Endothelial cell of umbilical vein (primary cell): ENCODE measurements at regions not wholly inside any gene's neighbourhood (a gene's known extent, or its start where the extent isn't known, plus 50 kb on each side); places are given as distances from the start of the nearest gene placed in this dataset.

Experiments
- BruUV-seq: library from RNA; stranded (reverse); fragments of 400-500 nt; replicated peaks from 2 replicates; lab custom pipeline; 2021; lab: Mats Ljungman, UMichigan
- CTCF ChIA-PET: fragments of 300-600, 350-600 bp; sonication (Branson Sonifier 250); formaldehyde crosslinking; loops from one replicate; lab custom pipeline; 2021; ENCODE audit warnings: antibody characterized with exemption, inconsistent platforms; lab: Charles Lee
- POLR2A ChIA-PET: fragments of 300-600, 350-600 bp; sonication (Branson Sonifier 250); formaldehyde crosslinking; loops from one replicate; lab custom pipeline; 2021; ENCODE audit warnings: antibody characterized with exemption, inconsistent platforms; lab: Charles Lee
- DNase-seq: peaks from one replicate; pipeline ENCODE4 v3.0.0-alpha.2; 2011; ENCODE audit warnings: low read depth, low spot score
- FAIRE-seq: peaks from 2 replicates; lab custom pipeline; 2011; peaks lifted over from hg19 to GRCh38; lab: Jason Lieb, UNC
- H2AFZ ChIP-seq: 2 replicates; pipeline ENCODE4 v1.6.0; 2012; ENCODE audit warnings: low read depth, low read length, control low read depth, inconsistent platforms
- H3K27ac ChIP-seq: 2 replicates; pipeline ENCODE4 v1.5.1; 2011; ENCODE audit warnings: low read depth, mild to moderate bottlenecking, control low read depth, low read length, moderate library complexity; ENCODE audit not compliant: insufficient read depth
- H3K27me3 ChIP-seq, 2 experiments: 2 replicates each; pipeline versions ENCODE4 v1.6.0 to v1.6.1; 2011; ENCODE audit warnings: low read length in 2 of 2, mixed read lengths in 1 of 2; ENCODE audit not compliant: control insufficient read depth in 2 of 2, insufficient read depth in 2 of 2
- H3K36me3 ChIP-seq, 2 experiments: 2 replicates in 1 of 2; 3 replicates in 1 of 2; pipeline ENCODE4 v1.5.1; 2011; ENCODE audit warnings: low read length in 2 of 2, mild to moderate bottlenecking in 1 of 2, moderate library complexity in 1 of 2; ENCODE audit not compliant: control insufficient read depth in 2 of 2, insufficient read depth in 2 of 2; ENCODE audit errors: extremely low read depth in 1 of 2
- H3K4me1 ChIP-seq: 3 replicates; pipeline ENCODE4 v1.5.1; 2011; ENCODE audit warnings: mild to moderate bottlenecking, low read length; ENCODE audit not compliant: control insufficient read depth, insufficient read depth; ENCODE audit errors: extremely low read depth
- H3K4me2 ChIP-seq: 2 replicates; pipeline ENCODE4 v1.6.1; 2011; ENCODE audit warnings: low read length, control low read depth, mixed read lengths; ENCODE audit not compliant: insufficient read depth
- H3K4me3 ChIP-seq, 3 experiments: fragments of 200-600 bp in 1 of 3; sonication (generic), shearing (Covaris generic) in 1 of 3; replicated peaks in 1 of 3; 2 replicates each; pipeline ENCODE4 v1.5.1; 2011 to 2016; ENCODE audit warnings: control low read depth in 3 of 3, low read length in 3 of 3, mild to moderate bottlenecking in 2 of 3, inconsistent platforms in 1 of 3, low read depth in 1 of 3, moderate library complexity in 1 of 3; ENCODE audit not compliant: insufficient read depth in 1 of 3
- H3K79me2 ChIP-seq: 2 replicates; pipeline ENCODE4 v1.6.0; 2012; ENCODE audit warnings: low read length, inconsistent platforms; ENCODE audit not compliant: control insufficient read depth, insufficient read depth
- H3K9ac ChIP-seq: replicated peaks from 2 replicates; pipeline ENCODE3; 2011; ENCODE audit warnings: low read length, control low read depth; ENCODE audit not compliant: insufficient read depth; ENCODE audit errors: extremely low read depth
- H3K9me1 ChIP-seq: replicated peaks from 3 replicates; pipeline ENCODE4 v1.6.0; 2011; ENCODE audit warnings: mild to moderate bottlenecking, low read length; ENCODE audit not compliant: control insufficient read depth, insufficient read depth; ENCODE audit errors: extremely low read depth
- H3K9me3 ChIP-seq: replicated peaks from 2 replicates; pipeline ENCODE4 v1.5.1; 2012; ENCODE audit warnings: low read length, inconsistent platforms; ENCODE audit not compliant: control insufficient read depth, insufficient read depth
- H4K20me1 ChIP-seq: replicated peaks from 2 replicates; pipeline ENCODE3; 2011; ENCODE audit warnings: mild to moderate bottlenecking, low read length; ENCODE audit not compliant: control insufficient read depth, insufficient read depth; ENCODE audit errors: extremely low read depth
- CTCF ChIP-seq, 2 donors: IDR thresholded peaks; 1 replicate in 1 of 2; 2 replicates in 1 of 2; pipeline ENCODE4 v1.5.1; 2011; ENCODE audit warnings: low read length in 2 of 2, mild to moderate bottlenecking in 2 of 2, moderate library complexity in 2 of 2, control low read depth in 1 of 2, inconsistent platforms in 1 of 2, low read depth in 1 of 2; ENCODE audit not compliant: insufficient read depth in 1 of 2; ENCODE audit errors: extremely low read depth in 1 of 2
- EZH2 ChIP-seq: IDR thresholded peaks from 2 replicates; pipeline ENCODE4 v1.6.1; 2012; ENCODE audit warnings: borderline replicate concordance, low read depth, mild to moderate bottlenecking, moderate library complexity, low read length, inconsistent platforms; ENCODE audit not compliant: severe bottlenecking
- FOS ChIP-seq: IDR thresholded peaks from 2 replicates; pipeline ENCODE4 v1.6.1; 2011; ENCODE audit warnings: mild to moderate bottlenecking, low read length, moderate library complexity, borderline replicate concordance; ENCODE audit not compliant: insufficient read depth
- GATA2 ChIP-seq: IDR thresholded peaks from 2 replicates; pipeline ENCODE4 v1.7.0; 2011; ENCODE audit warnings: low read depth, mild to moderate bottlenecking, moderate library complexity, mixed read lengths, low read length; ENCODE audit not compliant: insufficient read length, insufficient read depth
- JUN ChIP-seq: IDR thresholded peaks from 2 replicates; pipeline ENCODE4 v1.6.1; 2011; ENCODE audit warnings: borderline replicate concordance, low read depth; ENCODE audit not compliant: insufficient read length, insufficient read depth
- MAX ChIP-seq: IDR thresholded peaks from 2 replicates; pipeline ENCODE4 v1.6.1; 2011; ENCODE audit not compliant: insufficient read depth, insufficient read length
- MYC ChIP-seq: IDR thresholded peaks from one replicate; pipeline ENCODE4 v1.6.1; 2011; ENCODE audit warnings: mild to moderate bottlenecking, low read depth, low read length
- POLR2A ChIP-seq: IDR thresholded peaks from 2 replicates; pipeline ENCODE4 v1.6.1; 2012; ENCODE audit warnings: low read depth, mild to moderate bottlenecking, control low read depth, low read length
- POLR2AphosphoS5 ChIP-seq: IDR thresholded peaks from 2 replicates; pipeline ENCODE4 v1.6.1; 2012; ENCODE audit warnings: low read depth, mild to moderate bottlenecking, control low read depth, low read length, moderate library complexity; ENCODE audit not compliant: insufficient read depth
- dilution Hi-C: fragments of 300-500 bp; cut with MboI; formaldehyde crosslinking; loops from one replicate; pipeline ENCODE4 v1.15.0; 2019; ENCODE audit warnings: low sequenced_read_pairs; ENCODE audit not compliant: extremely low pct_ligation_motif_present
- intact Hi-C: fragments of 100-400 bp; cut with micrococcal nuclease; formaldehyde crosslinking; loops from one replicate; pipeline ENCODE4 v1.10.0; 2022

- no peaks in the 10 kb centered on the region for H3K79me2 ChIP-seq
- dilution Hi-C loops (no loop called here), intact Hi-C loops (no loop called here)
- no peak overlapping the region for H3K4me3 ChIP-seq
- no peaks in the 10 kb centered on the region for H3K4me1 ChIP-seq
- H3K36me3 ChIP-seq = no peaks in the 10 kb centered on the region
- no peak overlapping the region for H2AFZ ChIP-seq
- no peak for FAIRE-seq
- H3K9ac ChIP-seq = no peak overlapping the region
- no peak overlapping the region for H3K4me2 ChIP-seq
- H3K27ac ChIP-seq = no peak overlapping the region
- no peaks in the 10 kb centered on the region for H4K20me1 ChIP-seq
- no peaks in the 10 kb centered on the region for H3K9me1 ChIP-seq
- ChIA-PET POLR2A (no interaction called here), CTCF (no interaction called here)
- H3K27me3 ChIP-seq = no peaks in the 10 kb centered on the region
- TF ChIP-seq MAX = no peak
- no peak for DNase-seq
- H3K9me3 ChIP-seq = peaks cover 6% of the 10 kb centered on the region
- no TSS peak for BruUV-seq
Observed at GRCh38 chr2:126359494-126359893, 296.5 kb upstream of the GYPC start.

GRCh38 chr2:126367361-126367760 is 288.6 kb upstream of the GYPC start:
- H3K4me1 ChIP-seq = no peaks in the 10 kb centered on the region
- no peaks in the 10 kb centered on the region for H3K79me2 ChIP-seq
- no TSS peak for BruUV-seq
- FAIRE-seq = no peak
- H3K4me2 ChIP-seq = no peak overlapping the region
- no peak overlapping the region for H3K27ac ChIP-seq
- POLR2A ChIA-PET = no interaction called here
- intact Hi-C loops (no loop called here), dilution Hi-C loops (no loop called here)
- TF ChIP-seq CTCF (IDR thresholded peaks at IDR 0.05; ENCODE audit: extremely low read depth in 1 of 2, insufficient read depth in 1 of 2, low read depth in 1 of 2, low read length in 2 of 2) = no peak
- TF ChIP-seq POLR2AphosphoS5 = no peak
- TF ChIP-seq JUN = no peak
- TF ChIP-seq POLR2A = no peak
- no peak for TF ChIP-seq MYC
- no peak for TF ChIP-seq MAX
- TF ChIP-seq FOS = no peak
- TF ChIP-seq GATA2 = no peak
- TF ChIP-seq EZH2 = no peak
- H3K9me1 ChIP-seq = no peaks in the 10 kb centered on the region
- no peak overlapping the region for H3K4me3 ChIP-seq
- DNase-seq = no peak
- H2AFZ ChIP-seq = no peak overlapping the region
- peaks cover 11% of the 10 kb centered on the region for H3K9me3 ChIP-seq
- CTCF ChIA-PET = no interaction called here
- H4K20me1 ChIP-seq = no peaks in the 10 kb centered on the region
- H3K27me3 ChIP-seq = no peaks in the 10 kb centered on the region
- no peaks in the 10 kb centered on the region for H3K36me3 ChIP-seq
- no peak overlapping the region for H3K9ac ChIP-seq
